ENCODE measurements at regions not wholly inside any gene's neighbourhood (a gene's known extent, or its start where the extent isn't known, plus 50 kb on each side); places are given as distances from the start of the nearest gene placed in this dataset.

DNA sequence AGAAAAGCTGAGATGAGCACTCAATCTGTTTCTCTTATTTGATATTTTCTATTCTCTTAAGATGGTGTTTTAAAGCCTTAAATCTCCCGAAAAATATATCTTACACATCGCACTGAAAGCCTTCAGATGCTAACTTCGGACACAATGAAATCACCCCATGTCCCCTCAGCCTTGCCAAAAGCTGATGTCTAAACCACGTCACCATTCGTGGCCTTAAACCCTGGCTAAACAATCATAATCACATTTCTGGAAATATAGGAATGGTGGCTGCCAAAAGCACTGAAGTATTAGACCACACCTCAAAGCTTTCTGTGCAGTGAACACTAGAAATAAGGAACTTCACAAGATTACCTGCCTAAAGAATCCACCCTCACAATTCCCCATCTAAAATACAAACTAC lies 402.7 kb downstream of the SOX9 start:
- no peaks in the 10 kb centered on the region for H3K27me3 ChIP-seq (ENCODE audit: low read depth)
- H3K4me1 ChIP-seq = no peaks in the 10 kb centered on the region
- H3K36me3 ChIP-seq = no peaks in the 10 kb centered on the region
- TF ChIP-seq, protein P1, sequence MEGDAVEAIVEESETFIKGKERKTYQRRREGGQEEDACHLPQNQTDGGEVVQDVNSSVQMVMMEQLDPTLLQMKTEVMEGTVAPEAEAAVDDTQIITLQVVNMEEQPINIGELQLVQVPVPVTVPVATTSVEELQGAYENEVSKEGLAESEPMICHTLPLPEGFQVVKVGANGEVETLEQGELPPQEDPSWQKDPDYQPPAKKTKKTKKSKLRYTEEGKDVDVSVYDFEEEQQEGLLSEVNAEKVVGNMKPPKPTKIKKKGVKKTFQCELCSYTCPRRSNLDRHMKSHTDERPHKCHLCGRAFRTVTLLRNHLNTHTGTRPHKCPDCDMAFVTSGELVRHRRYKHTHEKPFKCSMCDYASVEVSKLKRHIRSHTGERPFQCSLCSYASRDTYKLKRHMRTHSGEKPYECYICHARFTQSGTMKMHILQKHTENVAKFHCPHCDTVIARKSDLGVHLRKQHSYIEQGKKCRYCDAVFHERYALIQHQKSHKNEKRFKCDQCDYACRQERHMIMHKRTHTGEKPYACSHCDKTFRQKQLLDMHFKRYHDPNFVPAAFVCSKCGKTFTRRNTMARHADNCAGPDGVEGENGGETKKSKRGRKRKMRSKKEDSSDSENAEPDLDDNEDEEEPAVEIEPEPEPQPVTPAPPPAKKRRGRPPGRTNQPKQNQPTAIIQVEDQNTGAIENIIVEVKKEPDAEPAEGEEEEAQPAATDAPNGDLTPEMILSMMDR (IDR thresholded peaks at IDR 0.05) = no peak
- H3K27ac ChIP-seq = no peak overlapping the region
- no peak overlapping the region for H3K4me3 ChIP-seq
- H3K9me3 ChIP-seq = no peaks in the 10 kb centered on the region
- DNase-seq (no peak), ATAC-seq (no peak)
- intact Hi-C loops (cut with DNase I) = no loop called here

DNA sequence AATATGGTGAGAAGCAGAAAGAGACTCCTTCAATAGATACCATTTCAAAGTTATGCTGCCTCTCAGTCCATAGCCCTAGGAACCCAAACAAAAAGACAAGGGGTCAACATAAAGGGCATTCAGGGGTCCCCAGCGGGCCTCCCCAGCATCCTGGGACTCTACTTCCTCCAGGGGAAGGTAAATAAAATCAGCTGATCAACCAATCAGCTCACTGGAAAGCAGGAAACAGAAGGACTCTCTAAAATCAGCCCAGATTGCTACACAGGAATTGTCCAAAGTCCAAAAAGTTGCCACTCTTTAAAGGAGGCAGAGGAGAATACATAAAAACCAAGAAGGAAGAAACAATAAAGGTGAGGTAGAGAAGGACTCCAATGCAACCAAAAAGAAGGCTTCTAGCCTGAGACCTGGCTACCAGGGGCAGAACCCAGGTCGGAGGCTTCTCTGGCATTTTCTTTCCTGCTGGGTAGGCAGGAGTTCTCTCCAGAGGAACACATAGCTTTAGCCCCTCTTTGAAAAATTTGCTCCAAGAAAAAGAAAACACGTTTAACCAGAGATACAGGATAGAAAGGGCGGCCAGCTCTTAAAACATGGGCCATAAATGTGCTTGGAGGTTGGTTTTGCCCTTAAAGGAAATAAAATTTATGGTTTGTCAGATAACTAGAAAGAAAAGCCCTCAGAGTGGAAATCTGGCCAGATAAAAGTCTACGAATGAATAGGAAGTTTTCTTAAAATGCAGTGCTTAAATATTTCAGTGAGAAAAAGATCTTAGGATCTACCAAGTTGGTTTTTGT lies 404.6 kb downstream of the SOX9 start:
- Histone ChIP-seq H3K9me3 (no peaks in the 10 kb centered on the region), H3K4me3 (no peak overlapping the region), H3K36me3 (no peaks in the 10 kb centered on the region), H3K4me1 (no peaks in the 10 kb centered on the region), H3K27me3 (ENCODE audit: low read depth) (no peaks in the 10 kb centered on the region), H3K27ac (no peak overlapping the region)
- TF ChIP-seq, protein P1 (IDR thresholded peaks at IDR 0.05) = no peak
- DNase-seq (no peak), ATAC-seq (no peak)
- intact Hi-C loops (cut with DNase I) = no loop called here

DNA sequence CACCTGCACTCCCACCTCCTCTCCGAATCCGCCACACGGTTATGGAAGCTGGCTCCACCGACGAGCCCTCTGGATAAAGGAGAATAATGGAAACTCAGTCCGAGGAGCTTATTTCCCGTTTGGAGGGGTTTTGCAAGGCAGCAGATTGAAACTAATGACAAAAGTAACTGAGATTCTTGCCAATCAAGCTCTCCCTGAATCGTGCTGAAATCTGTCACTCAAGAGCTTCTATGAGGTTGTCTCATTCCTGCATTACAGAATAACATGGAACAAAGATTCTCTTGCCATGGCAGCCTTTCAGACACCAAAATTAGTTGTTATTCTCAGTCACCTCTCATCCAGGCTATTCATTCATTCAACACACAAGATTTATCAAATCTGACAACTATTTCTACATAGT lies 405.9 kb downstream of the SOX9 start:
- TF ChIP-seq, protein P1 (IDR thresholded peaks at IDR 0.05) = no peak
- Histone ChIP-seq H3K27ac (no peak overlapping the region), H3K27me3 (ENCODE audit: low read depth) (no peaks in the 10 kb centered on the region), H3K4me3 (no peak overlapping the region), H3K9me3 (no peaks in the 10 kb centered on the region), H3K36me3 (no peaks in the 10 kb centered on the region), H3K4me1 (no peaks in the 10 kb centered on the region)
- ATAC-seq = no peak
- no peak for DNase-seq
- intact Hi-C loops (cut with DNase I) = no loop called here

DNA sequence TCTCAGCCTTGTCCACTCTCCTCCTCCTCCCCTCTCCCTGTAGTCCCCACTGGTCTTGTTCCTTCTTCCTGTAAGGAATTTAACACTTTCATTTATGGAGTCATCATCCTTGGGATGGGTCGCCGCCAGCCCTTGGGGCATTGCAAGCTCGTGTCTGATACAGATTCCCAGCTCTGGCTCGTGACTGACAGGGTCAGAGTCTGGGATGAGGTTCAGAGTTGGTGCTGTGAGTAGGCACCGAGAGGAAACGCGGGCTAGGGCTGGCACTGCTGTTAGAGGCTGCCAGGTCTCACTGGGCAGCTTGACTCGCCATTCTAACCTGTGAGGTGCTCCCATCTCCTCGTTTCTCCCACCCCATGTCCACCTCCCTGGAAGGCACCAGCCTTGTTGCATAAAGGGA lies 407.0 kb downstream of the SOX9 start:
- no peaks in the 10 kb centered on the region for H3K4me1 ChIP-seq
- H3K4me3 ChIP-seq = no peak overlapping the region
- ATAC-seq (no peak), DNase-seq (no peak)
- TF ChIP-seq, protein P1 (IDR thresholded peaks at IDR 0.05) = no peak
- H3K36me3 ChIP-seq = no peaks in the 10 kb centered on the region
- intact Hi-C loops (cut with DNase I) = no loop called here
- no peaks in the 10 kb centered on the region for H3K9me3 ChIP-seq
- no peaks in the 10 kb centered on the region for H3K27me3 ChIP-seq (ENCODE audit: low read depth)
- no peak overlapping the region for H3K27ac ChIP-seq

DNA sequence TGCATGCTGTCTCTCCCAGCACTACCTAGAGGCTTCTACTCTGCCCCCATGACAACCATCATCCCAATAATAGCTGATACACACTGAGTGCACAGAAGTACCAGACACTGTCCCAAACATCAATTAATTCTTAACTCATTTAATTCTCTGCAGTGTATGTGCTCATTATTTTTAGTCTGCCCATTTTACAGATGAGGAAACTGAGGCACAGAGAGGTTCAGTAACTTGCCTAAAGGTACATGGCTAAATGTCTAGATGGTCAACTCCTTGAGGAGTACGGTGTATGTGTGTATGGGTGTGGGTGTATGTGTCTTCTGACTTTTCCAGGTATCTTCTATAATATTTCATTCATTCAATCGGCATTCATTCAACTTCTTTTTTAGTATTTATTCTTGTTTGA lies 407.9 kb downstream of the SOX9 start:
- H3K4me3 ChIP-seq = no peak overlapping the region
- H3K36me3 ChIP-seq = no peaks in the 10 kb centered on the region
- ATAC-seq (no peak), DNase-seq (no peak)
- H3K4me1 ChIP-seq = no peaks in the 10 kb centered on the region
- no peak overlapping the region for H3K27ac ChIP-seq
- no peaks in the 10 kb centered on the region for H3K27me3 ChIP-seq (ENCODE audit: low read depth)
- H3K9me3 ChIP-seq = no peaks in the 10 kb centered on the region
- TF ChIP-seq, protein P1 (IDR thresholded peaks at IDR 0.05) = no peak
- intact Hi-C loops (cut with DNase I) = no loop called here
